Endothelial cell (in vitro differentiated cells): ENCODE measurements at regions not wholly inside any gene's neighbourhood (a gene's known extent, or its start where the extent isn't known, plus 50 kb on each side); places are given as distances from the start of the nearest gene placed in this dataset.

ENCODE experiments used
- DNase-seq: peaks from one replicate; pipeline ENCODE4 v3.0.0; 2021; ENCODE audit warnings: low spot score
- H3K27ac Mint-ChIP-seq: one replicate; pipeline ENCODE4 v1.8.0; 2021; ENCODE audit warnings: mixed read lengths, inconsistent platforms; ENCODE audit not compliant: unreplicated experiment
- H3K27me3 Mint-ChIP-seq: one replicate; pipeline ENCODE4 v1.8.0; 2021; ENCODE audit warnings: mild to moderate bottlenecking, moderate library complexity, mixed read lengths, inconsistent platforms; ENCODE audit not compliant: unreplicated experiment
- H3K36me3 Mint-ChIP-seq: one replicate; pipeline ENCODE4 v1.8.0; 2021; ENCODE audit warnings: mild to moderate bottlenecking, low read depth, mixed read lengths, inconsistent platforms; ENCODE audit not compliant: unreplicated experiment
- H3K4me1 Mint-ChIP-seq: one replicate; pipeline ENCODE4 v1.8.0; 2021; ENCODE audit warnings: mild to moderate bottlenecking, mixed read lengths, inconsistent platforms; ENCODE audit not compliant: unreplicated experiment
- H3K4me3 Mint-ChIP-seq: one replicate; pipeline ENCODE4 v1.8.0; 2021; ENCODE audit warnings: mild to moderate bottlenecking, mixed read lengths, inconsistent platforms; ENCODE audit not compliant: unreplicated experiment
- H3K9me3 Mint-ChIP-seq: one replicate; pipeline ENCODE4 v1.8.0; 2021; ENCODE audit warnings: mixed read lengths, inconsistent platforms; ENCODE audit not compliant: unreplicated experiment
- CTCF ChIP-seq: fragments of 200-600 bp; sonication (generic); IDR thresholded peaks from one replicate; pipeline ENCODE4 v1.5.0; 2021; ENCODE audit warnings: antibody characterized with exemption; ENCODE audit not compliant: unreplicated experiment

- Mint-ChIP-seq H3K9me3 (no peaks in the 10 kb centered on the region), H3K27me3 (no peaks in the 10 kb centered on the region), H3K27ac (no peak overlapping the region), H3K4me3 (no peak overlapping the region), H3K4me1 (no peaks in the 10 kb centered on the region), H3K36me3 (no peaks in the 10 kb centered on the region)
- TF ChIP-seq CTCF: no peak
- DNase-seq: no peak
Observed at GRCh38 chr22:27125539-27125938, 468.2 kb downstream of the MIAT start.

DNA sequence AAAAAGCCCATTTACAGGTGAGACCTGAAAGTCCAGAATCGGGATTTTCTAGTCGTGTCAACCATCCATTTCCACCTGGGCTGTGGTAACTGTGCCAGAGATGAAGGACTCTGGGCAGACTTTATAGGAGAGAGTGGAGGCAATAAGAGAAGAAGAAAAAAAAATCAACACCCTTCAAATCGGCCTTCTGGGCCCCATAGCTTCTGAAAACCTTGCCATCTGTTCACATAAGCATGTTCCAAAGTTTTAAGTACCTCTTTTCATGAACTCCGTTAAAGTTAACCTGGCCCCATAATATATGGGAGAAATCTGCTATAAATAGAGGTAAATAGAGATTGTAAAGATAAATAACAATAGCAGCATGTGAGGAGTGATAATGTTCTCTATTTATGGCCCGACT, 470.5 kb downstream of the MIAT start:
- Mint-ChIP-seq H3K9me3 (no peaks in the 10 kb centered on the region), H3K36me3 (no peaks in the 10 kb centered on the region), H3K27ac (no peak overlapping the region), H3K4me3 (no peak overlapping the region), H3K27me3 (no peaks in the 10 kb centered on the region), H3K4me1 (peaks cover 5% of the 10 kb centered on the region)
- no peak for DNase-seq
- no peak for TF ChIP-seq CTCF

DNA sequence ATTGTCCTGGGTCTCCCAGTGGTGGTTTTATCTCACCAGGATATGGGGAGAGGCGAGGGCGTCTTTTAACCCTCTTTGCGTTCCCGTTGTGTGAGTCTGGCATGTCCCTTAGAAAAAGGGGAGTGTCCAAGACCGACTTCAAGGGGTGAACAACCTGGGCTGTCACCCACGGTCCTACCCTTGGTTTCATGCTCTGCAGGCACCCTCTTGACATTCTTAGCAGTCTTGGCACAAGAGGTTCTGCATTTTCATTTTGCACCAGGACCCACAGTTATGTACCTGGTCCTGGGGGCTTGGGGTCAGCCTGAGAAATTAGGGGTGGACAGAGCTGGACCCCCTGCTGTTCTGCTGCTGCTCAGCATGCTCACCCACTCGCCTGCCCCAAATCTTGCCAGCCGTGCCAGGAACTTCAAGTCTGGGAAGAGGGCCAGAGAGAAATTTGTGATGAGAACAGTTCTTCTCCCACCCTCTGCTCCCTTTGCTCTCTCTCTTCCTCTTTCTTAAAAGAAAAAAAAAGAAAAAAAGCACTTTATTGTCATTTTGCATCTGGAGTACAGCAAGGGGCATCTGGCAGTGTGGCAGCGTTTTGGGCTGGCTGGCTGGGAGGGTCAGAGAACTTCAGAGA, 471.2 kb downstream of the MIAT start:
- no peaks in the 10 kb centered on the region for H3K9me3 Mint-ChIP-seq
- H3K27ac Mint-ChIP-seq: no peak overlapping the region
- H3K4me1 Mint-ChIP-seq: peaks cover 8% of the 10 kb centered on the region
- H3K27me3 Mint-ChIP-seq: no peaks in the 10 kb centered on the region
- H3K4me3 Mint-ChIP-seq: no peak overlapping the region
- no peak for DNase-seq
- no peak for TF ChIP-seq CTCF
- H3K36me3 Mint-ChIP-seq: no peaks in the 10 kb centered on the region

- Mint-ChIP-seq H3K9me3 (no peaks in the 10 kb centered on the region), H3K27me3 (no peaks in the 10 kb centered on the region), H3K4me3 (no peak overlapping the region), H3K36me3 (no peaks in the 10 kb centered on the region), H3K27ac (no peak overlapping the region), H3K4me1 (peaks cover 8% of the 10 kb centered on the region)
- TF ChIP-seq CTCF: no peak
- DNase-seq: no peak
Observed at GRCh38 chr22:27129266-27129665, 471.9 kb downstream of the MIAT start.

GRCh38 chr22:27130906-27131305, 473.5 kb downstream of the MIAT start:
- H3K27ac Mint-ChIP-seq: no peak overlapping the region
- no peaks in the 10 kb centered on the region for H3K9me3 Mint-ChIP-seq
- H3K27me3 Mint-ChIP-seq: no peaks in the 10 kb centered on the region
- no peak for TF ChIP-seq CTCF
- no peak for DNase-seq
- H3K36me3 Mint-ChIP-seq: no peaks in the 10 kb centered on the region
- H3K4me1 Mint-ChIP-seq: peaks cover 8% of the 10 kb centered on the region
- no peak overlapping the region for H3K4me3 Mint-ChIP-seq
